ENCODE measurements at regions not wholly inside any gene's neighbourhood (a gene's known extent, or its start where the extent isn't known, plus 50 kb on each side); places are given as distances from the start of the nearest gene placed in this dataset.

DNA sequence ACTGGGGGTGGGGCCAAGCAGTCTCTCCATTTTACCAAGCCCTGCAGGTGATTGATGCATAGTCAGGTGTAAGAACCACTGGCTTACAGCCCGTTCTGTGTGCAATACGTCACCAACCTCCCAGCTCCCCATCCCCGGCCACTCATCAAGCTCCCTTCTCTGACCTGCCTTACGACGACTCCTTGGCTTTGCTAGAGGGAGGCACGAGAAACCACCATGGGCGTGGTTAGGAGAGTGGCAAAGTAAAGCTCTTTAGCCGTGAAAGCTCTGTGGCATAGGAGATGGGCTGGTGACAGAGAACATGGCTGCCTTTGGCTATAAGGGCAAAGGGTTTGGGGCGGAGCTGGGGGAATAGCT is 109.1 kb downstream of the BDH1 start:
- TF ChIP-seq HNF4G (IDR thresholded peaks at IDR 0.05) (no peak), EGR1 (IDR thresholded peaks at IDR 0.05; ENCODE audit: low read depth in 2 of 2) (no peak)
- TF ChIP-seq, protein P1, sequence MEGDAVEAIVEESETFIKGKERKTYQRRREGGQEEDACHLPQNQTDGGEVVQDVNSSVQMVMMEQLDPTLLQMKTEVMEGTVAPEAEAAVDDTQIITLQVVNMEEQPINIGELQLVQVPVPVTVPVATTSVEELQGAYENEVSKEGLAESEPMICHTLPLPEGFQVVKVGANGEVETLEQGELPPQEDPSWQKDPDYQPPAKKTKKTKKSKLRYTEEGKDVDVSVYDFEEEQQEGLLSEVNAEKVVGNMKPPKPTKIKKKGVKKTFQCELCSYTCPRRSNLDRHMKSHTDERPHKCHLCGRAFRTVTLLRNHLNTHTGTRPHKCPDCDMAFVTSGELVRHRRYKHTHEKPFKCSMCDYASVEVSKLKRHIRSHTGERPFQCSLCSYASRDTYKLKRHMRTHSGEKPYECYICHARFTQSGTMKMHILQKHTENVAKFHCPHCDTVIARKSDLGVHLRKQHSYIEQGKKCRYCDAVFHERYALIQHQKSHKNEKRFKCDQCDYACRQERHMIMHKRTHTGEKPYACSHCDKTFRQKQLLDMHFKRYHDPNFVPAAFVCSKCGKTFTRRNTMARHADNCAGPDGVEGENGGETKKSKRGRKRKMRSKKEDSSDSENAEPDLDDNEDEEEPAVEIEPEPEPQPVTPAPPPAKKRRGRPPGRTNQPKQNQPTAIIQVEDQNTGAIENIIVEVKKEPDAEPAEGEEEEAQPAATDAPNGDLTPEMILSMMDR (IDR thresholded peaks at IDR 0.05; ENCODE audit: low read depth, low read length, missing input control): no peak

Measured in liver (tissue), 3 donors.